Glomerular endothelial cell (primary cell): ENCODE measurements at regions not wholly inside any gene's neighbourhood (a gene's known extent, or its start where the extent isn't known, plus 50 kb on each side); places are given as distances from the start of the nearest gene placed in this dataset.
"Not testable (repeated sequence)": the region's sequence is repeated elsewhere in the genome, so short reads cannot be mapped to it uniquely, and the experiment has no call there.

Experiments used
- DNase-seq: peaks from one replicate; pipeline ENCODE4 v3.0.0-alpha.2; 2011; ENCODE audit warnings: low read depth, low spot score; ENCODE audit errors: extremely low read depth

GRCh38 chr10:77740396-77740795 is 102.8 kb upstream of the KCNMA1 start:
- DNase-seq, result not testable (repeated sequence)

GRCh38 chr10:77738496-77739158 is 101.0 kb upstream of the KCNMA1 start:
- DNase-seq, result no peak

GRCh38 chr10:77737608-77738007 is 100.0 kb upstream of the KCNMA1 start:
- peak; percentile 79 for DNase-seq

GRCh38 chr10:77735136-77735535 is 97.5 kb upstream of the KCNMA1 start:
- not testable (repeated sequence) for DNase-seq

- no peak for DNase-seq
Observed at GRCh38 chr10:77732213-77733003, 94.8 kb upstream of the KCNMA1 start.

- no peak for DNase-seq
Observed at GRCh38 chr10:77727481-77727880, 89.9 kb upstream of the KCNMA1 start.

GRCh38 chr10:77726732-77727131 is 89.1 kb upstream of the KCNMA1 start:
- no peak for DNase-seq

- DNase-seq, result no peak
Observed at GRCh38 chr10:77726301-77726700, 88.7 kb upstream of the KCNMA1 start.

GRCh38 chr10:77724820-77725219 is 87.2 kb upstream of the KCNMA1 start:
- no peak for DNase-seq

GRCh38 chr10:77723376-77723775 is 85.8 kb upstream of the KCNMA1 start:
- DNase-seq, result no peak

GRCh38 chr10:77722956-77723355 is 85.3 kb upstream of the KCNMA1 start:
- not testable (repeated sequence) for DNase-seq

GRCh38 chr10:77721815-77722214 is 84.2 kb upstream of the KCNMA1 start:
- no peak for DNase-seq

GRCh38 chr10:77718957-77719356 is 81.3 kb upstream of the KCNMA1 start:
- DNase-seq, result no peak

- not testable (repeated sequence) for DNase-seq
Observed at GRCh38 chr10:77718312-77718711, 80.7 kb upstream of the KCNMA1 start.

- no peak for DNase-seq
Observed at GRCh38 chr10:77717336-77717735, 79.7 kb upstream of the KCNMA1 start.

GRCh38 chr10:77716458-77717317 is 79.1 kb upstream of the KCNMA1 start:
- no peak for DNase-seq

- no peak for DNase-seq
Observed at GRCh38 chr10:77715536-77715935, 77.9 kb upstream of the KCNMA1 start.

- DNase-seq, result no peak
Observed at GRCh38 chr10:77715088-77715487, 77.5 kb upstream of the KCNMA1 start.

- DNase-seq, result no peak
Observed at GRCh38 chr10:77713521-77714280, 76.1 kb upstream of the KCNMA1 start.

- no peak for DNase-seq
Observed at GRCh38 chr10:77712207-77712606, 74.6 kb upstream of the KCNMA1 start.

GRCh38 chr10:77711683-77712049 is 74.1 kb upstream of the KCNMA1 start:
- DNase-seq, result no peak
